ELF-1 (cell line): ENCODE measurements at regions not wholly inside any gene's neighbourhood (a gene's known extent, or its start where the extent isn't known, plus 50 kb on each side); places are given as distances from the start of the nearest gene placed in this dataset.

ENCODE experiments used
- DNase-seq: peaks from one replicate; pipeline ENCODE4 v3.0.0-alpha.2; 2016; ENCODE audit warnings: low read depth, low spot score

- no peak for DNase-seq
Measured at GRCh38 chr11:70818351-70818750, 420.0 kb downstream of the CTTN start.

DNA sequence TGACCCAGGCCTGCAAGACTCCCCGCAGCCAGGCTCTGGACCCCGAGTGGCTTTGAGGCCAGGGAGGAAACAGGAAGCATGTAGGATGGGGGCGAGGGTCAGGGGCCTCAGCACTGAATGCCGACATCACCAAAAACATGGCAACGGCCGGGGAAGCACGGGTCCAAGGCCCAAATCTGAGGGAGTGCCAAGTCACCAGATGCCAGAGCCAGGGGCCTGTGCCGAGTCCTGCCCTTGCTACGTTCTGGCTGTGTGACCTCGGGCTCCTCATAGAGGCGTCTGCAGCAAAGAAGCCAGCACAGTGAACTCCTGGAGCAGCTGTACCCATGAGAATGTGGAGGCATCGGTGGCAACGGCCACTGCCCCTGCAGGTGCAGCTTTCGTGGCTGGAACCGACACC is 420.7 kb downstream of the CTTN start:
- no peak for DNase-seq

- DNase-seq = no peak
Measured at GRCh38 chr11:70820311-70820710, 422.0 kb downstream of the CTTN start.

DNA sequence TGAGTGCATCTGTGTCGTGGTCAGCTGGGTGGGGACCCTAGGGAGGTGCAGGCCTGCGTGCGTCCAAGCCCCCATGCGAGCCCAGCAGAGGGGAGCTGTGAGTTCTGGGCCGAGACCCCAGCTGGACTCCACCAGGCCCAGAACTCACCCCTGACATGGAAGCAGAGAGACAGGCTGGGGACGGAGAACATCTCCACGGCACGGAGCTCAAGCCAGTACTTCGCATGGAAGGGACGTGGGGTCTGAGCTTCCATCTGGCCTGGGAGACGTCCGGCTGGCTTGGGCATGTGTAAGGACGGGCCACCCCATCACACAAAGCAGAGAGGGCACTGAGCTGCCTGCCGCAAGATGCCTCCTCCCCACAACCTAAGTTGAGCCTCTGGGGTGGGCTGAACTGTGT is 422.4 kb downstream of the CTTN start:
- no peak for DNase-seq

GRCh38 chr11:70823771-70824170 is 425.4 kb downstream of the CTTN start:
- DNase-seq = no peak

DNA sequence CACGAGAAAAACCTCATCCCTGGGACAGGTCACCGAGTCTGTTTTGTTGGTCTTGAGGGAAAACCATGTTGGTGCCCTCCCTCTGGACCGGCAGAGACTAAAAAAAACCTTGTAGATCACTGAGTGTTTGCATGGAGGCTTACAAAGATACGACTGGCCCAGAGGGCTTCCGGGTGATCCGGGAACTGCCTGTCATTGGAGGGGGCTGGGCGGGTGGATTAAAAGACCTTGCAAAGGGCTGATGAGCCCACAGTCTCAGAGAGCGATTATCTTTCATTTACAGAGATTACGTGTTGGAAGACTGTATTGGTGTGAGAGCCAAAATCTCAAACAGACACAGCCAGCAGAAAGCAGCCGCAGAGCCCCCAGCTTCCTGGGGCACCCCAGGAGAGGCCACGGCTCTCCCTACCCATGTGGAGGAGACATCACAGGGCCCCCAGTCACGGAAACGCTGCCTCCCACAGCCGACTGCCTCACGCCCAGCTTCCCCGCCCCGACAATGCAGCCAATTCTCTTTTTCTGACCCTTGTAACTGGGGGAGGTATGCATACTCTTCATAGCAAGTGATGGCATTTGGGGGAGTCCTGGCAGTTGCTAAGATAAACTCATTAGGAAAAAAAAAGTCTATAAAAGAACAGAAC is 426.4 kb downstream of the CTTN start:
- peak; percentile 23 for DNase-seq

DNA sequence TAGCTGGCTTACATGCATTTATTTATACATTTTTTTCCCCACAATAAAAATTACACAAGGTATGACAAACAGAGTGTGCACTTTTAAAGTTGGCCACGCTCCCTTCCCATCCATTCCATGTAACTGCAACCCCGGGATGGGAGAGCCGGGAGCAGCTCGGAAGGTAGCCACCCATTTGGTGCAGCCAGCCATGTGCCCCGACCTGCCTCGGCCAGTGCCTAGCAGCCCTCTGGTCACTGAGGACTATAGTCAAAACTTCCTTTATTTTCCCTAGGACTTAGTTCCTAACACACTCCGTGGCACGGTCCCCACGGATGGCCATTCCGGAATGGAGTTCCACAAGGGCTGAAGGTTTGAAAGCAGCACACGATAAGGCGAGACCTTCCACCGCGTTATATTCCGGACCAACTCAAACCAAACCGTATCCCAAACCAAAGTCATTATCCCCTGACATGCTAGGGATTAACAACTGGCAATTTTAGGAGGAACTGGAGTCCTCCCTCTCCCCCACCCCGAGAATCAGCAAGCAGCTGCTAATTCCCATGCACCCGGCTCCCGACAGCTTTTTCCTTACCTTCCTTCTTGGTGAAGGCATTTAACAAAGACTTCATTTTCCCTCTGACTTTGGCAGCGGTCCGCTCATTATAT is 426.4 kb downstream of the SHANK2 start:
- peak; percentile 16 for DNase-seq

DNA sequence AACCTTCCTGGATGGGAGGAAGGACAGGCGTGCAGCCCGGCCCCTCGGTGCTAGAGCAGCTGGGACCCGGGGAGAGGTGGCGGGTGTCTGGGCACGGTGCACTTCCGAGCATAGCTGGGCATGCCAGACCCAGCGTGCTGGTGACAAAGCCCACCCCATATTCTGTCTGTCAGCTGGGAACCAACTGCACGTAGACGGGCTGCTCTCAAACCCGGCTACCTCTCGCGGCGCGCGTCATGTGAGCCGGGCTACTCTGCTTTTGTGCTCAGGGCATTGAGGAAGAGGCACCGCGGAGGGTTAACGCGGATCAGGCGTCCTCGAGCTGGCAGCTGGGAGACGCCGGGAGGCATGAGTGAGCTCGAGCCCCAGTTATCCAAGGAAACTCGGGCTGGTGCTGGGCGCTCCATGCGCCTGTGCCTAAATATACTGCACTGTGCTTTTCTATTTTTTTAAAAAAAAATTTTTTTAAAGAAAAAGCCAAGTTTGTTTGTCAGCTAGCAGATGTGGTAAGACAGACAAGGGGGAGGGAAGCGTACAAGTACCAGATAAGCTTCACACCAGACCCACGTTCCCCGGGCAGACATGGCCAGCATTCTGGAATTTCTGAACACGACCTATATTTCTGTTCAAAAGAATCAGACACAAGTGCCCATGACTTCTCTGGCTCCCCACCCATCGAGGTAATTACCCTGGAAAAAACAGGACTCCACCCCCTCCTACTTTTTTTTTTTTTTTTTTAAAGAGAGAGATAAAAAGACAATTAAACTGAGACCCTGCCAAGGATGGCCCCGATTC is 425.6 kb downstream of the SHANK2 start:
- DNase-seq = peak; percentile 77

GRCh38 chr11:70828593-70829082 is 423.7 kb downstream of the SHANK2 start:
- DNase-seq = no peak

GRCh38 chr11:70829134-70829885 is 423.1 kb downstream of the SHANK2 start:
- DNase-seq = peak; percentile 66

- DNase-seq = no peak
Measured at GRCh38 chr11:70829886-70830272, 422.5 kb downstream of the SHANK2 start.

DNA sequence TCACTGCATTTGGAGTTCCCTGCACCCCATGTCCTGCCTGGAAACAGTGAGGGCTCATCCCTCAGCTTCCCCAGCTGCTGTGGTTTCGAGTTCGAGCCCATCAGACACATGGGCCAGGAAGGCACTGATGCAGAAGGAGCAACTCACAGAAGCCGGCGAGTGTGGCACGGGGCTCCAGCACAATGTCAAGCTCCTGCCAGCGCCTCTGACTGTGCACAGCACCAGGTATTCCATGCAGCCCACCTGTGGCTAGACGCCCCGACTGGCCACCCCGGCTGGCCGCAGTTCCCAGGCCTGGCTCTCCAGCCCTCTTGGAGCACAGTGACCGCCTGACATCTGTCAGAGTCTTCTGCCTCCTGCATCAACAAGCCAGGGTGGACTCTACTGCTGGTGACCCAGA is 419.4 kb downstream of the SHANK2 start:
- DNase-seq = no peak

- no peak for DNase-seq
Measured at GRCh38 chr11:70833554-70833953, 418.8 kb downstream of the SHANK2 start.

DNA sequence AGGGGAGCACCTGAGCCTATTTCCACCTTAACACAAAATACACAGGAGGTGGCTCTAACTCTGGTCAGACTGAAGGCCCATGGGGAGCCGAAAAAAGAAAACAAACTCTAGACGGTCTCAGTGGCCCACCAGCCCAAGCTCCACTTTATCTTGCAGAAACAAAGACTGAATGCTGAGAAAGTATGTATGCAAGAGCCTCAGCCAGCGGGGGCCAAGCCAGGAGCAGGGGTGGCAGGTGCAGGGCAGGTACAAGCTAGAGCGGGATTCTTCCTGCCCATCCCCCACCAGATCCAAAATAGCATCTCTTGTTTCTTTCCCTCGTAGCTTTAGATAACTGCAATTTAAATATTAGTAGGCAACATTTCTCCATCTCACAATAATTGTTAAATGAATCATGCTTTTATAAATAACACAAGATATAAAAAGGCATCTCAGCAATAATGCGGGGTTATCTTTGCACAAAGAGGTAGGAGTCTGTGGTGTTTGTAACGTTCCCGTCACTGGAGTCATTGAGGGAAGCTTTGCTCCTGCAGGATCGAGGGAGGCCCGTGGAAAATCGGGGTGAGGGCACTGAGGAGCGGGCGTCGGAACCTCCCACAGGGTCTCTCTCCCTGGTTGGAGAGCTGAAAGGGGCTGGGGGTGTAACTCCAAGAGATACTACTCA is 418.0 kb downstream of the SHANK2 start:
- no peak for DNase-seq

DNA sequence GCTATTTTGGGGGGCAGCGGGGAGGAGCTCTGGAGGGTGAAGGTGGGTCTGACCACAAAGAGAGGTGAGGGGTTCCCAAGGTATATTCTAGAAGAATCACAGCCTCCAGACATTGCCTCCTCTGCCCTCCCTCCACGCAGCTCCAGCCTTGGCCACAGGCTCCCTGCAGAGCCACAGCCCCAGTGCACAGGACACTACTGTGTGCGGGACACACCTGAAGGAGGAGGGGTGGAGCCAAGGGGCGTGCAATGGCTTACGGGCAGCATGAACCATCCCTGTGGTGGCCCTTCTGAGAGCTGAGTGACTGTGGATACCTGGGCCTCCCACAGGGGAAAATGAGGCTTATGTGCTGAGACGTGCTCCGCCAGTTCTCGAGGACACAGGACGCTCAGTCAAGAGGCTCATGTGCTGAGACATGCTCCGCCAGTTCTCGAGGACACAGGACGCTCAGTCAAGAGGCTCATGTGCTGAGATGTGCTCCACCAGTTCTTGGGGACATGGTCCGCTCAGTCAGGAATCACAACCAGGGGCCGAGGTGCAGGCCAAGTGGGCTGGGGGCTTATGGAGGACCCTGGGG is 417.3 kb downstream of the SHANK2 start:
- no peak for DNase-seq

DNA sequence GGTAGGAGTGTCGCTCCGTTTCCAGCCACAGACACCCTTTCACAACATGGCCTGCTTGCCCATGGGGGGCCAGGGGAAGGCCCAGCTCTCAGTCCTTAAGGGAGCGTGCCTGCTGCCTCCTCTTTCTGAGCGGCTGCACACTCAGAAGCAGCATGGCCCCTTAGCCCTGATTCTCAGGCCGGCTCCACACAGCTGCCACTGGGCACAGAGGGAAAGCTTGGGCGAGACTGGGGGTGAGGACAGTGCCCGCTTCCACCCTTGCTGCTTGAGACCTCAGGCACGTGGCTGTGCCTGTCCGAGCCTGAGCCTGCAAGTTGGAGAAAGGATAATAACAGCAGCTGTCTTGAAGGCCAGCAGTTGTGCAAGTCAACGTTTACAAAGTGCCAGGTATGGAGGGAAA is 416.3 kb downstream of the SHANK2 start:
- no peak for DNase-seq

DNA sequence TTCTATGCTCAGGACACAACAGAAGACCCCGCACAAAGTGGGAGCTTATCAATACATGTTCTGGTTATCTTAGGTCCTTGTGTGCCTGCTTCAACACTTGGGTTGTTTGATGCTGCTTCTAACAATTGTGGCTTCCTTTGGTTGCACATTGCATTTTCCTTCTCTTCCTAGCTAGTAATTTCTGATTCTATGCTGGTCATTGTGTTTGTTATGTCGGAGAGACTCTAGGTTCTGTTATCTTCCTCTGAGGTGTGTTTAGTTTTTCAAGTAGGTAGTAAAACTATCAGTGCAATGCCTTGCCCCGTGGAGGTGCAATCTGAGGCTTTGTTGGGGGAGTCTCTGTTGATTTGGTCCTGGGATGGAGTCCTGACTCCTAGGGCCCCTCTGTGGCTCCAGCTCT is 414.2 kb downstream of the SHANK2 start:
- DNase-seq = no peak

DNA sequence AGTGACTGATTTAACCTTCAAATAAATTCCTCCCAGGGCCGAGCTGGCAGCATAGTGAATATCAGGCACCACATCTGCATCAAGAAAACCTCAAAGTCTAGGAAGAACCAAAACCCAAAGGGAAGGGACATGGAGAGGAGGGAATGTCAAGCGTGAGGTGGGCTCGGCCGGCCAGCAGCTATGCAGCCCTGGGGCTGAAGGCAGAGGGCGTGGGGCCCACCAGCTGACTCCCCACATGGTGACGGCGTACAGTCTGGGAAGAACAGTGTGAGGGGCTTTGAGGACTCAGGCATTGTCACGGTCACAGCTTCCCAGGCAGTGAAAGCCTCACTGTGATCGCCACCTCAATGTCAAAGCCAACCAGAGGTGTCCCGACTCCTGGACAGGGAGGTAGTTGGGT is 412.5 kb downstream of the SHANK2 start:
- no peak for DNase-seq

DNA sequence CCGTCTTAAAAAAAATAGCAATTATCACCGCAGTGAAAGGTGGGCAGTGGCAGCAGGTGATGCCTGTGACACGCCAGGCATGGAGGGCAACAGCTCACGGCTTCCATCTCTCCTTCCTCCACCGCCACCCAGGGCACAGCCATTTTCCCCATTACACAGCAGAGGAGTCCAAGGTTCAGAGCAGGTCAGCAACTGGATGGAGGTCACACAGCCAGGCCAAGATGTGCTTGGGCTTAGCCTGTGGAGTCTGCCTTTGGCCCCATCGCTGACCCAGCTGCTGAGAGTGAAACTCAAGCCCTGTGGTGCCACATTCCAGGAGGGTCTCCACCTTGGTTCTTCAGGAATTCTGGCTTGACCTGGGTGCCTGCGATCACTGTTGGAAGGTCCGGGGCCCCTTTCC is 411.1 kb downstream of the SHANK2 start:
- no peak for DNase-seq

DNA sequence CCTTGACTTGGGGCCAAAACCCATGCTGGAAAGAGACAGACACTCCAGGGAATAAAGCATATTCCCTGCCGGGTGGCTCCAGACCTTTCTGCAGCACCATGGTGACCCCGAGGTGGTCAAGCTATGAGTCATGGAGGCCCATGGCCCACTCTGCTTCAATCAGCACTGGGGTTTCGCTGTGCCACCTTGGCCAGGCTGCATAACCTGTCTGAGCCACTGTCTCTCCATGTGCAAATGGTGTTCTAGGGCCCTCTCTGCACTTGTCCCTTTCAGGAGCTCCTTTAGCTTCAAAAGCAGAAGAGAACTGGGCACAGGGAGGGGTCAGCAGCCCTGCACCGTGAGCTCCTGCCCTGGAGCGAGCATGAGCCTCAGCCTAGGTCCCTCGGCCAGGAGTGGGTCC is 410.1 kb downstream of the SHANK2 start:
- DNase-seq = no peak

DNA sequence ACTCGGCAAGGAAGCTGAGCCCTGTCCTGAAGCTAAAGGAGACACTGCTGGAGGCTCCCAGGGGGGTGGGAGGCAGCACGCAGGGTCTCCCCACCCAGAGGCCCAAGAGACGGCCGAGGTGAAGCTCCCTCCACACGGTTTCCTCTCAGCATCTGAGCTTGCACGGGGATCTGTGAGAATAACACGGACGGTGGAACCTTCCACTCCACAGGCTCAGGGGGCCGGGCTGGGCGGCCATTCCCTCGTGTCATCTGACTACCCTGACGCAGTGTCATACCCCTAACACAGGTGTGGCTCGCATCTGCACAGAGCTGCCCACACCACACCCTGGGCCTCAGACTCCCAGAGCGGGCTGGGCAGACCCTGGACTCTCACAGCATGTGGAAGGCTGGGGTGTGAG is 409.7 kb downstream of the SHANK2 start:
- DNase-seq = no peak
